ENCODE measurements at regions not wholly inside any gene's neighbourhood (a gene's known extent, or its start where the extent isn't known, plus 50 kb on each side); places are given as distances from the start of the nearest gene placed in this dataset.

DNA sequence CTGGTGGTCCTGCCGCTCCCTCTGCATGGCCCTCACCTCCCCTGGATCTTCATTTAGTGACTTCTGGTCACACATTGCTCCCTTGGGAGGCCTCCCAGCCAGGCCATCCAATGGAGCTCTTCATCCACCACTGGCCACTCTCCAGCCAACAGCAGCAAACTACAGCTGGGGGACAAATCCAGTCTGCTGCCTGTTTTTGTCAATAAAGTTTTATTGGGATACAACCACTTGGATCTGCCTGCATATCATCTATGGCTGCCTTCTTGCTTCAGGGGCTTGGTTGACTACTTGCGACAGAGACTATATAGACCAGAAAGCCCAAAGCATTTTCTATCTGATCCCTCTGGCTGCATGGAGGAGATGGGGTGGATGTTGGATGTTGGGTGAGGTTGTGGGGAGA, 156.6 kb upstream of the SULF2 start:
- no peaks in the 10 kb centered on the region for H3K36me3 Mint-ChIP-seq
- H3K4me3 ChIP-seq = no peak overlapping the region
- H3K79me2 ChIP-seq (ENCODE audit: low read depth) = no peaks in the 10 kb centered on the region
- H3K9ac ChIP-seq = no peak overlapping the region
- H3K9me3 Mint-ChIP-seq = no peaks in the 10 kb centered on the region
- H3K27me3 Mint-ChIP-seq (ENCODE audit: insufficient read depth, low read depth) = peaks cover 47% of the 10 kb centered on the region
- no peaks in the 10 kb centered on the region for H3K36me3 ChIP-seq
- H3K27ac Mint-ChIP-seq = no peak overlapping the region
- H3K4me3 Mint-ChIP-seq = no peak overlapping the region
- H3K27ac ChIP-seq = no peak overlapping the region
- peaks cover 5% of the 10 kb centered on the region for H3K4me1 ChIP-seq
- no peaks in the 10 kb centered on the region for H4K20me1 ChIP-seq (ENCODE audit: low read depth)
- TF ChIP-seq EZH2 (IDR thresholded peaks at IDR 0.05) (no peak), EZH2phosphoT487 (IDR thresholded peaks at IDR 0.05) (no peak)
- TF ChIP-seq, protein P1, sequence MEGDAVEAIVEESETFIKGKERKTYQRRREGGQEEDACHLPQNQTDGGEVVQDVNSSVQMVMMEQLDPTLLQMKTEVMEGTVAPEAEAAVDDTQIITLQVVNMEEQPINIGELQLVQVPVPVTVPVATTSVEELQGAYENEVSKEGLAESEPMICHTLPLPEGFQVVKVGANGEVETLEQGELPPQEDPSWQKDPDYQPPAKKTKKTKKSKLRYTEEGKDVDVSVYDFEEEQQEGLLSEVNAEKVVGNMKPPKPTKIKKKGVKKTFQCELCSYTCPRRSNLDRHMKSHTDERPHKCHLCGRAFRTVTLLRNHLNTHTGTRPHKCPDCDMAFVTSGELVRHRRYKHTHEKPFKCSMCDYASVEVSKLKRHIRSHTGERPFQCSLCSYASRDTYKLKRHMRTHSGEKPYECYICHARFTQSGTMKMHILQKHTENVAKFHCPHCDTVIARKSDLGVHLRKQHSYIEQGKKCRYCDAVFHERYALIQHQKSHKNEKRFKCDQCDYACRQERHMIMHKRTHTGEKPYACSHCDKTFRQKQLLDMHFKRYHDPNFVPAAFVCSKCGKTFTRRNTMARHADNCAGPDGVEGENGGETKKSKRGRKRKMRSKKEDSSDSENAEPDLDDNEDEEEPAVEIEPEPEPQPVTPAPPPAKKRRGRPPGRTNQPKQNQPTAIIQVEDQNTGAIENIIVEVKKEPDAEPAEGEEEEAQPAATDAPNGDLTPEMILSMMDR (IDR thresholded peaks at IDR 0.05) = no peak
- DNase-seq (ENCODE audit: low spot score) = no peak
- H3K4me2 ChIP-seq = no peak overlapping the region
- no peaks in the 10 kb centered on the region for H3K9me3 ChIP-seq (ENCODE audit: low read depth)
- no peak overlapping the region for H2AFZ ChIP-seq (replicated peaks)
- peaks cover 30% of the 10 kb centered on the region for H3K4me1 Mint-ChIP-seq
- H3F3A ChIP-seq (ENCODE audit: low read depth) = no peaks in the 10 kb centered on the region
- no peaks in the 10 kb centered on the region for H3K27me3 ChIP-seq

- no peak overlapping the region for H3K27ac ChIP-seq
- no peaks in the 10 kb centered on the region for H3K9me3 ChIP-seq (ENCODE audit: low read depth)
- H3K4me1 Mint-ChIP-seq = peaks cover 34% of the 10 kb centered on the region
- no peak for TF ChIP-seq EZH2 (IDR thresholded peaks at IDR 0.05)
- no peak overlapping the region for H3K4me3 ChIP-seq
- no peaks in the 10 kb centered on the region for H3K36me3 ChIP-seq
- peak overlapping the region; percentile 36 for H3K27ac Mint-ChIP-seq
- no peaks in the 10 kb centered on the region for H3K27me3 ChIP-seq
- H3F3A ChIP-seq (ENCODE audit: low read depth) = no peaks in the 10 kb centered on the region
- no peak for DNase-seq (ENCODE audit: low spot score)
- H3K36me3 Mint-ChIP-seq = no peaks in the 10 kb centered on the region
- H3K9ac ChIP-seq = no peak overlapping the region
- no peak overlapping the region for H3K4me3 Mint-ChIP-seq
- no peak overlapping the region for H2AFZ ChIP-seq (replicated peaks)
- peaks cover 6% of the 10 kb centered on the region for H3K4me1 ChIP-seq
- H3K4me2 ChIP-seq = no peak overlapping the region
- no peaks in the 10 kb centered on the region for H3K9me3 Mint-ChIP-seq
- peaks cover 48% of the 10 kb centered on the region for H3K27me3 Mint-ChIP-seq (ENCODE audit: insufficient read depth, low read depth)
- H3K79me2 ChIP-seq (ENCODE audit: low read depth) = no peaks in the 10 kb centered on the region
- no peaks in the 10 kb centered on the region for H4K20me1 ChIP-seq (ENCODE audit: low read depth)
Observed at GRCh38 chr20:47940101-47940813, 155.0 kb upstream of the SULF2 start.

DNA sequence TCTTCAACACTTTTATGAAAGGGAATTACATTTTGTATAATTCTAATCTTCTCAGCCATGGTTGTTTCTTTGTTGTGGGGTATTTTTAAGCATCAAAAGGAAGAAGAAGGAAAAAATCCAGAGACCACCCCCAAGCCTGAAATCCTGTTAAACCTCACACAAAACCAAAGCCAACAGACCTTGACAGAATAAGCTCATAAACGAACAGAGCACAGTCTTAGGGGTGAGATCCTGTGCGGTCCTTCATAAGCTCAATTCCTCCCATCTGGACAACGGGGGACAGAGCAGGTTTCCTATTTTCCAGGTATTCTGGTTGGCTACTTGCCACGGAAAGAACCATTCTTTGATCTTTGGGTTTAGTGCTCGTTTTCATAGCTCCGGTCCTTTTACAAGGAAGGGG, 151.3 kb upstream of the SULF2 start:
- H3K27me3 Mint-ChIP-seq (ENCODE audit: insufficient read depth, low read depth) = peaks cover 48% of the 10 kb centered on the region
- Histone ChIP-seq H3K36me3 (no peaks in the 10 kb centered on the region), H3K4me2 (no peak overlapping the region), H3K79me2 (ENCODE audit: low read depth) (no peaks in the 10 kb centered on the region), H3K4me3 (no peak overlapping the region), H3K27me3 (no peaks in the 10 kb centered on the region), H3F3A (ENCODE audit: low read depth) (no peaks in the 10 kb centered on the region), H3K27ac (no peak overlapping the region), H3K4me1 (peaks cover 6% of the 10 kb centered on the region), H3K9me3 (ENCODE audit: low read depth) (no peaks in the 10 kb centered on the region), H4K20me1 (ENCODE audit: low read depth) (no peaks in the 10 kb centered on the region), H2AFZ (replicated peaks) (no peak overlapping the region), H3K9ac (no peak overlapping the region)
- no peak overlapping the region for H3K27ac Mint-ChIP-seq
- peaks cover 2% of the 10 kb centered on the region for H3K9me3 Mint-ChIP-seq
- H3K4me1 Mint-ChIP-seq = peaks cover 34% of the 10 kb centered on the region
- TF ChIP-seq EZH2 (IDR thresholded peaks at IDR 0.05) (no peak), EZH2phosphoT487 (IDR thresholded peaks at IDR 0.05) (no peak)
- TF ChIP-seq, protein P1 (IDR thresholded peaks at IDR 0.05) = no peak
- DNase-seq (ENCODE audit: low spot score) = no peak
- H3K4me3 Mint-ChIP-seq = no peak overlapping the region
- H3K36me3 Mint-ChIP-seq = no peaks in the 10 kb centered on the region

- peaks cover 3% of the 10 kb centered on the region for H3K9me3 Mint-ChIP-seq
Observed at GRCh38 chr20:47934761-47935160, 149.5 kb upstream of the SULF2 start.

More at GRCh38 chr20:47934761-47935160, 149.5 kb upstream of the SULF2 start:
- no peak overlapping the region for H3K4me3 ChIP-seq
- peaks cover 6% of the 10 kb centered on the region for H3K4me1 ChIP-seq
- Mint-ChIP-seq H3K27ac (no peak overlapping the region), H3K4me3 (no peak overlapping the region), H3K27me3 (ENCODE audit: insufficient read depth, low read depth) (peaks cover 36% of the 10 kb centered on the region), H3K4me1 (peaks cover 28% of the 10 kb centered on the region), H3K36me3 (no peaks in the 10 kb centered on the region)
- H2AFZ ChIP-seq (replicated peaks) = no peak overlapping the region
- H3K79me2 ChIP-seq (ENCODE audit: low read depth) = no peaks in the 10 kb centered on the region
- TF ChIP-seq EZH2phosphoT487 (IDR thresholded peaks at IDR 0.05) (no peak), EZH2 (IDR thresholded peaks at IDR 0.05) (no peak)
- TF ChIP-seq, protein P1 (IDR thresholded peaks at IDR 0.05) = no peak
- no peaks in the 10 kb centered on the region for H4K20me1 ChIP-seq (ENCODE audit: low read depth)
- H3K27ac ChIP-seq = no peak overlapping the region
- H3K27me3 ChIP-seq = no peaks in the 10 kb centered on the region
- no peak overlapping the region for H3K9ac ChIP-seq
- no peak overlapping the region for H3K4me2 ChIP-seq
- no peaks in the 10 kb centered on the region for H3K36me3 ChIP-seq
- no peaks in the 10 kb centered on the region for H3K9me3 ChIP-seq (ENCODE audit: low read depth)
- no peak for DNase-seq (ENCODE audit: low spot score)
- no peaks in the 10 kb centered on the region for H3F3A ChIP-seq (ENCODE audit: low read depth)
